HUES48 (cell line): ENCODE measurements at regions not wholly inside any gene's neighbourhood (a gene's known extent, or its start where the extent isn't known, plus 50 kb on each side); places are given as distances from the start of the nearest gene placed in this dataset.
"Not testable (repeated sequence)": the region's sequence is repeated elsewhere in the genome, so short reads cannot be mapped to it uniquely, and the experiment has no call there.

Experiments
- H3K27ac ChIP-seq: one replicate; pipeline ENCODE4 v1.7.0; 2013; ENCODE audit warnings: low read depth, low read length, inconsistent platforms
- H3K27me3 ChIP-seq: 2 replicates; pipeline ENCODE4 v1.6.1; 2013; ENCODE audit warnings: mild to moderate bottlenecking, low read length; ENCODE audit not compliant: control insufficient read depth, insufficient read depth
- H3K36me3 ChIP-seq: 2 replicates; pipeline ENCODE4 v1.6.1; 2013; ENCODE audit warnings: low read length; ENCODE audit not compliant: control insufficient read depth, insufficient read depth
- H3K4me1 ChIP-seq: 2 replicates; pipeline ENCODE4 v1.6.1; 2013; ENCODE audit warnings: mild to moderate bottlenecking, low read length; ENCODE audit not compliant: control insufficient read depth, insufficient read depth
- H3K4me3 ChIP-seq: 2 replicates; pipeline ENCODE4 v1.5.1; 2013; ENCODE audit warnings: mild to moderate bottlenecking, low read depth, low read length
- H3K9ac ChIP-seq: 2 replicates; pipeline ENCODE4 v1.6.1; 2013; ENCODE audit warnings: mild to moderate bottlenecking, low read depth, low read length, moderate library complexity
- H3K9me3 ChIP-seq: 2 replicates; pipeline ENCODE4 v1.6.1; 2013; ENCODE audit warnings: low read length; ENCODE audit not compliant: control insufficient read depth, insufficient read depth

DNA sequence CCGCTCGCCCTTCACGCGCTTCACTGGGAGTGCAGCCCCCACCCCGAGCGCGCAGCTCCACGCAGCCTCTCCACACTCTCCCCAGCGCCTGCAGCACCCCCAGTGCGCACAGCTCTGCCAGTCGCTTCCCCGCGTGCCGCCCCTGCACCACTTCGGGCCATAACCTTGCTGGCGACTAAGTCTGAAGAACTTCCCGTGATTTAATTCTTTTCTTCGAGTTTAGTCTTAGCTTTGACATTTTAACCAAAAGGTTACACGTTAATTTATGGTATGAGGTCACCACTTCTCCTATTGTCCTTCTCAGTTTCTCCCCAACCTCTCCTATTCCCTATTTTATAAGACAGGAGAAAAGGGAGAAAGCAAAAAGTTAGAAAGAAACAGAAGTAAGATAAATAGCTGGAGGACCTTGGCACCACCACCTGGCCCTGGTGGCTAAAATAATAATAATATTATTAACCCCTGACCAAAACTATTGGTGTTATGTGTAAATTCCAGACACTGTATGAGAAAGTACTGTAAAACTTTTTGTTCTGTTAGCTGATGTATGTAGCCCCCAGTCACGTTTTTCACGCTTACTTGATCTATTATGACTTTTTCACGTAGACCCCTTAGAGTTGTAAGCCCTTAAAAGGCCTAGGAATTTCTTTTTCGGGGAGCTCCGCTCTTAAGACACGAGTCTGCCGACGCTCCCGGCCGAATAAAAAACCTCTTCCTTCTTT lies 129.2 kb downstream of the KBTBD2 start:
- not testable (repeated sequence) for H3K9me3 ChIP-seq, H3K4me1 ChIP-seq
- H3K4me3 ChIP-seq, result peak overlapping the region; percentile 61

DNA sequence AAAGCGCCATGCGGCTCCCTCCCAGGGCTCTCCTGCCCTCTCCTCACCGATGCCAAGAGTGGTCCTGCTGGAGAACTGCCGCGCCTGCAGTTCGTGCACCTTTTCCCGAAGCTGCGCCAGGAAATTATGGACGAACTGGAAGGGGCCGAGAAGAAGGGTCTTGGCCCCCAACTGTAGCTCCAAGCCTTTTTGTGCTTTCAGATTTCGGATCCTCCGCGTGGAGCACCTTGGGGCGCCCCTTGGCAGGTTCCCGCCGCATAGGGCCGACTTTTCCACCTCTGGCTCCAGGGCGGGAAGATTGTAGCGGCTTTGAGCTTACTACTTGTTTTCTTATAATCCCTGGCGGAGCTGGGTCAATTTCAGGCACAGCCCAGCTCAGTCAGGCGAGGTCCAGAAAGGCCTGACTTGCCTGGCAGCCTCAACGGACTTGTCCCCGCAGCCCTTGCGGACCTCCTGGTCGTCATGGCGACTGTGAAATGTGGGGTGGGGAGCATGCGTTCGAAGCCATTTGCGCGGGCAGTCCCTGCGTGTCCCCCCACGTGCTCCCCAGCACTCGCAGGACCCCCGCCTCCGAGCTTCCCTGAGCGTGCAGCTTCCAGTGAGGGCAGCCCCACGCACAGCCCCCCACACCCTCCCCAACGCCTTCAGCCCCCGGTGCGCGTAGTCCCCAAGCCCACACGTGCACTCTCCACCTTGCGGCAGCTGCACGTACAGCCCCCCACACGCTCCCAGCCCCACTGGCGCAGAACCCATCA lies 129.9 kb downstream of the KBTBD2 start:
- Histone ChIP-seq H3K9ac (no peak overlapping the region), H3K27me3 (peaks cover 60% of the 10 kb centered on the region), H3K36me3 (no peaks in the 10 kb centered on the region), H3K4me3 (peak overlapping the region; percentile 61), H3K27ac (no peak overlapping the region), H3K4me1 (peaks cover 4% of the 10 kb centered on the region), H3K9me3 (no peaks in the 10 kb centered on the region)

More for the DNA sequence above, 129.2 kb downstream of the KBTBD2 start:
- not testable (repeated sequence) for H3K9ac ChIP-seq, H3K36me3 ChIP-seq, H3K27ac ChIP-seq
- peaks cover 60% of the 10 kb centered on the region for H3K27me3 ChIP-seq

DNA sequence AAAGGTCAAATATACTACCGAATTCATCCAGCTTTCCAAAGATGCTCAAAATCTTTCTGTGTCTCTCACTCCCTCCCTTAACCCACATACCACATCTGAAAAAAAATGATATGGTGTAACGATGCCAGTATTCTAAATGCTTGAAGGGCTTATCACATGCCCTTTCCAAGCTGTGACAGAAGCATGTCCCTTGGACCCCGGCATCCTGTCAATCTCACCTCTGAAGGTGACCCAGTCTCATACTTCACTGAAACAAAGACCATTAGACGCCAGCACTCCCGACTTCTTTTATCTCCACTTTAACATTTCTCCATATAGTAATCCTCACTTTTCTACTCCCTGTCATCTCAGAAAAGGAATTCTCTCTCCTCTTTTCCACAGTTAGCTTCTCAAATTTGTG lies 130.8 kb downstream of the KBTBD2 start:
- H3K4me1 ChIP-seq, H3K9ac ChIP-seq, H3K27ac ChIP-seq, H3K4me3 ChIP-seq, H3K36me3 ChIP-seq, H3K9me3 ChIP-seq: not testable (repeated sequence)
- peaks cover 60% of the 10 kb centered on the region for H3K27me3 ChIP-seq

DNA sequence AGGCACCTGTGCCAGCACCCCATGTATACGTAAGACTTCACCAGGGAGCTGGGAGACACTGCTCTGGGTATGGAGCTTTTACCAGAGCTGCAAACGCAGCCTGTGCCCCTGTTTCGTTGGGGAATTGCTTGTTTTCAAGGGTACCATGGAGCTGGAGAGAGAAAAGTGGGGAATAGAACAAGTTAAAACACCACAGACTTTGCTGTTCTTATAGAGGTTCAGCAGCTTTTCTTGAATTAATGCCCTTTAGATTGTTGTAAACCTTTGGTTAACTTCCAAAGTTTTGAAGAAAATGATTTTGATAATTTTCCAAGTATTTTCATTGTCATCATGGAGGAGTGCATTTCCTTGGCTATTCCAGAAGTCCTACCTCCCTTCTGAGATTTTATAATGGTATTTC lies 131.7 kb downstream of the KBTBD2 start:
- H3K27me3 ChIP-seq, result peaks cover 54% of the 10 kb centered on the region
- H3K36me3 ChIP-seq, H3K27ac ChIP-seq, H3K4me1 ChIP-seq, H3K9ac ChIP-seq, H3K4me3 ChIP-seq, H3K9me3 ChIP-seq: not testable (repeated sequence)

DNA sequence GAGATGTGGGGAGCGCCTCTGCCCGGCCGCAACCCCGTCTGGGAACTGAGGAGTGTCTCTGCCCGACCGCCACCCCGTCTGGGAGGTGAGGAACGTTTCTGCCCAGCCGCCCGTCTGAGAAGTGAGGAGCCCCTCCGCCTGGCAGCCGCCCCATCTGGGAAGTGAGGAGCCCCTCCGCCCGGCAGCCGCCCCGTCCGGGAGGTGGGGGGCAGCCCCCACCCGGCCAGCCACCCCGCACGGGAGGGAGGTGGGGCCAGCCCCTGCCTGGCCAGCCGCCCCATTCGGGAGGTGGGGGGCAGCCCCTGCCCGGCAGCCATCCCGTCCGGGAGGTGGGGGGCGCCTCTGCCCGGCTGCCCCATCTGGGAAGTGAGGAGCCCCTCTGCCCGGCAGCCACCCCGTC lies 137.7 kb downstream of the KBTBD2 start:
- H3K9me3 ChIP-seq, H3K4me3 ChIP-seq, H3K9ac ChIP-seq, H3K27ac ChIP-seq, H3K27me3 ChIP-seq, H3K4me1 ChIP-seq, H3K36me3 ChIP-seq: not testable (repeated sequence)

DNA sequence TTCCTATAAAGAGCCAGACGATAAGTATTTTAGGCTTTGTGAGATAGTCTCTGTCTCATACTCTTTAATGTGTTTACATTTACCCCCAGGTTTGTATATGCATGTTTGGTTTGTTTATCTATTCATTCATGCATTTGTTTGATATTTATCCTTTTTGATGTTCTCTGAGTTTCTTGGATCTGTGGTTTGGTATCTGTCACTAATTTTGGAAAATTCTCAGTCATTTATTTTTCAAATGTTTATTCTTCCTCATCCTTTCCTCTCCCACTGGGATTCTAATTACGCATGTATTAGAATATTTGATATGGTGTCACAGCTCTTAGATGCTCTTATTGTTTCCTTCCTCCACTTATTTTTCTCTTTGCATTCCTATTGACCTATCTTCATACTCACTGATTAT lies 143.2 kb downstream of the KBTBD2 start:
- H3K4me3 ChIP-seq, H3K27me3 ChIP-seq, H3K4me1 ChIP-seq, H3K27ac ChIP-seq, H3K9me3 ChIP-seq, H3K36me3 ChIP-seq, H3K9ac ChIP-seq: not testable (repeated sequence)

- not testable (repeated sequence) for H3K27me3 ChIP-seq, H3K4me1 ChIP-seq, H3K27ac ChIP-seq, H3K4me3 ChIP-seq, H3K36me3 ChIP-seq, H3K9me3 ChIP-seq, H3K9ac ChIP-seq
These were observed 144.0 kb downstream of the KBTBD2 start for GRCh38 chr7:32747443-32748148.

DNA sequence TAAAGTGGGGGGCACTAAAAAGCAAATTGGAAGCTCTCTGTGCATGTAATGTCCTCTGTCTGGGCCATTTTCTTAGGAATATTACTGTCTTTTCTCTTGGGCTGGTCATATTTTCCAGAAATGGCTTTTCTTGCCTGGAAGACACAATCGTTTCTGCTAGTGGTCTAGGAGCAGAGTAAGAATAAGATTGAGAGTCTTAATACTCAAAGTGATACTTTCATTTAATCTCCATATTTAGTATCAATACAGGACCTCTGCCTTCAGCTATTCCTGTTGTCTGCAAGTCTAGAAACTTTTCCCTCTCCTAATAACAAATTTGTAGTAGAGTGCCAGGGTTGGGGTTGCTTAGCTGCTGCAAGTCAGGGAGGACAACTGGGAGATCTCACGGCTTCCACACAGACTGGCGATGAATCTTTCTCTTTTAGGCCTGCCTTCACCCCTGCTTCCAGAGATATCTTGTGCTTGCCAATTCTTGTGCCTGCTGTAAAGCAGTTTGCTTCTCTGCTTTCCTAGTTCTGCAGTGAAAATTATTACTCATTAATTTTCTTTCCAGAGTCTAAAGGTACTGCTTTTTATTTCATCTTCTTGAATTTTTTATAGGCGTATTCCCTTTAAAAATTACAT lies 149.6 kb downstream of the KBTBD2 start:
- H3K4me3 ChIP-seq, H3K27me3 ChIP-seq, H3K36me3 ChIP-seq, H3K9ac ChIP-seq, H3K4me1 ChIP-seq, H3K27ac ChIP-seq, H3K9me3 ChIP-seq: not testable (repeated sequence)

GRCh38 chr7:32739749-32740148 lies 151.8 kb downstream of the KBTBD2 start:
- H3K9ac ChIP-seq, H3K4me1 ChIP-seq, H3K27ac ChIP-seq, H3K36me3 ChIP-seq, H3K4me3 ChIP-seq, H3K27me3 ChIP-seq, H3K9me3 ChIP-seq: not testable (repeated sequence)

- H3K9me3 ChIP-seq, H3K36me3 ChIP-seq, H3K4me3 ChIP-seq, H3K27ac ChIP-seq, H3K27me3 ChIP-seq, H3K9ac ChIP-seq, H3K4me1 ChIP-seq: not testable (repeated sequence)
These were observed 153.2 kb downstream of the KBTBD2 start for GRCh38 chr7:32738390-32738789.

GRCh38 chr7:32732767-32733166 lies 158.8 kb downstream of the KBTBD2 start:
- not testable (repeated sequence) for H3K36me3 ChIP-seq, H3K9me3 ChIP-seq, H3K27me3 ChIP-seq, H3K4me1 ChIP-seq, H3K4me3 ChIP-seq, H3K27ac ChIP-seq, H3K9ac ChIP-seq
